ENCODE measurements at regions not wholly inside any gene's neighbourhood (a gene's known extent, or its start where the extent isn't known, plus 50 kb on each side); places are given as distances from the start of the nearest gene placed in this dataset.

- Histone ChIP-seq H4K20me1 (replicated peaks in 1 of 2; ENCODE audit: control insufficient read depth in 1 of 2, insufficient read depth in 2 of 2, low read length in 2 of 2) (no peaks in the 10 kb centered on the region), H3K79me2 (ENCODE audit: control insufficient read depth in 1 of 2, insufficient read depth in 2 of 2, low read length in 2 of 2) (no peaks in the 10 kb centered on the region), H2AK5ac (ENCODE audit: low read depth, low read length) (no peak overlapping the region), H3K9me3 (ENCODE audit: insufficient read depth in 2 of 2, low read depth in 1 of 2, low read length in 1 of 2) (no peaks in the 10 kb centered on the region), H4K5ac (ENCODE audit: insufficient read length, low read depth, low read length) (no peak overlapping the region), H3K4ac (replicated peaks; ENCODE audit: insufficient read length, low read depth, low read length) (no peak overlapping the region), H2BK5ac (ENCODE audit: low read depth, low read length) (no peak overlapping the region), H3K4me1 (replicated peaks in 1 of 4; ENCODE audit: control insufficient read depth in 3 of 4, insufficient read depth in 4 of 4, low read length in 3 of 4) (no peaks in the 10 kb centered on the region), H2BK12ac (ENCODE audit: low read depth, low read length) (no peak overlapping the region), H3K56ac (replicated peaks; ENCODE audit: insufficient read length, low read depth, low read length) (no peak overlapping the region), H4K8ac (ENCODE audit: extremely low read depth, insufficient read depth, low read length) (no peak overlapping the region), H3K4me2 (ENCODE audit: insufficient read depth in 1 of 2, low read depth in 2 of 2, low read length in 2 of 2) (no peak overlapping the region), H3K27ac (ENCODE audit: low read depth, low read length) (no peak overlapping the region), H2BK120ac (replicated peaks; ENCODE audit: low read depth, low read length) (no peak overlapping the region), H3K23ac (ENCODE audit: insufficient read length) (no peak overlapping the region), H3K18ac (ENCODE audit: extremely low read depth, low read length) (no peak overlapping the region), H3K9ac (replicated peaks in 1 of 4; ENCODE audit: extremely low read depth in 1 of 4, low read depth in 3 of 4, low read length in 3 of 4) (no peak overlapping the region), H3K23me2 (ENCODE audit: low read depth, low read length) (no peaks in the 10 kb centered on the region), H2BK20ac (ENCODE audit: low read length) (no peak overlapping the region), H3K36me3 (ENCODE audit: control insufficient read depth in 2 of 4, insufficient read depth in 4 of 4, low read length in 3 of 4) (no peaks in the 10 kb centered on the region), H3K79me1 (ENCODE audit: low read depth, low read length) (no peaks in the 10 kb centered on the region), H3K27me3 (replicated peaks in 1 of 4; ENCODE audit: control insufficient read depth in 3 of 4, extremely low read depth in 1 of 4, insufficient read depth in 3 of 4, low read length in 3 of 4) (no peaks in the 10 kb centered on the region), H2BK15ac (ENCODE audit: low read length) (no peak overlapping the region), H2AFZ (ENCODE audit: low read length) (no peak overlapping the region), H4K91ac (replicated peaks; ENCODE audit: insufficient read length, low read length) (no peak overlapping the region), H3K4me3 (ENCODE audit: extremely low read depth in 1 of 4, insufficient read depth in 2 of 4, low read depth in 3 of 4, low read length in 4 of 4) (no peak overlapping the region), H3K14ac (ENCODE audit: insufficient read length) (no peak overlapping the region)
- DNase-seq (ENCODE audit: low read depth in 1 of 2, low spot score in 2 of 2) (no peak), FAIRE-seq (no peak)
- POLR2A ChIA-PET (ENCODE audit: partially characterized antibody): no interaction called here
- CTCF ChIA-PET (ENCODE audit: partially characterized antibody): interaction anchor here (0.6 to 2.9 kb wide), 3 partner anchors 10 to 239 kb away, joined by 3 to 19 read pairs (median 3); no protein-coding TSS in a partner anchor
- no peak for TF ChIP-seq KDM4A (IDR thresholded peaks at IDR 0.05; ENCODE audit: low read depth, low read length, severe bottlenecking)
- TF ChIP-seq SP2 (IDR thresholded peaks at IDR 0.05; ENCODE audit: low read length): no peak
- WGBS, 2 experiments (ENCODE audit: extremely low coverage in 1 of 2, insufficient coverage in 1 of 2, insufficient read length in 1 of 2, insufficient replicate concordance in 2 of 2, low coverage in 1 of 2, low lambda C conversion rate in 2 of 2, missing lambda C conversion rate in 1 of 2): 83% methylated on average over 6 of the region's 6 CpGs; no CpG with 5 or more reads in 1 of the 2 experiments
These were observed 58.5 kb upstream of the OSBPL8 start for GRCh38 chr12:76618031-76618430.

Measured in H1 (cell line).